A549 (cell line): ENCODE measurements at regions not wholly inside any gene's neighbourhood (a gene's known extent, or its start where the extent isn't known, plus 50 kb on each side); places are given as distances from the start of the nearest gene placed in this dataset.

Source experiments
- ATAC-seq, 2 experiments: fragments of 200-7000 bp in 1 of 2; fragments of >200 bp in 1 of 2; cut with Nextera tagmentation in 1 of 2; cut with Tn5 transposase in 1 of 2; 3 replicates each; pipeline versions ENCODE4 v1.8.0 to v1.9.1; 2018 to 2020; ENCODE audit warnings: mild to moderate bottlenecking in 1 of 2, moderate library complexity in 1 of 2
- CTCF ChIA-PET: fragments of 300-600 bp; sonication (Branson Sonifier 250); formaldehyde crosslinking; extraction: SDS; loops from one replicate; lab custom pipeline; 2021; ENCODE audit warnings: antibody characterized with exemption, inconsistent platforms; lab: Yijun Ruan, JAX
- POLR2A ChIA-PET: fragments of 350-600 bp; formaldehyde crosslinking; extraction: SDS; loops from one replicate; lab custom pipeline; 2021; ENCODE audit warnings: antibody characterized with exemption, inconsistent platforms; lab: Yijun Ruan, JAX
- DNase-seq, 2 experiments: peaks; one replicate each; pipeline versions ENCODE4 v3.0.0 to v3.0.0-alpha.2; 2011 to 2016; ENCODE audit warnings: low read depth in 1 of 2, low spot score in 1 of 2
- FAIRE-seq: peaks from 2 replicates; lab custom pipeline; 2011; peaks lifted over from hg19 to GRCh38; lab: Jason Lieb, UNC
- H3K27ac ChIP-seq, 2 experiments: fragments of >200 bp; sonication (Bioruptor Twin); formaldehyde crosslinking; 3 replicates each; pipeline ENCODE4 v1.5.1; 2016 to 2017
- H3K4me1 ChIP-seq: fragments of >200 bp; sonication (Bioruptor Twin); formaldehyde crosslinking; 3 replicates; pipeline ENCODE4 v1.6.1; 2016
- H3K4me2 ChIP-seq: fragments of >200 bp; sonication (Bioruptor Twin); formaldehyde crosslinking; 3 replicates; pipeline ENCODE4 v1.6.1; 2016
- H3K4me3 ChIP-seq: fragments of >200 bp; sonication (Bioruptor Twin); formaldehyde crosslinking; 3 replicates; pipeline ENCODE4 v1.5.1; 2016
- H3K9me3 ChIP-seq: fragments of >200 bp; sonication (Bioruptor Twin); formaldehyde crosslinking; 3 replicates; pipeline ENCODE4 v1.6.1; 2016
- BHLHE40 ChIP-seq: IDR thresholded peaks from 2 replicates; pipeline ENCODE4 v1.6.1; 2012; ENCODE audit warnings: low read depth, low read length, inconsistent platforms
- EP300 ChIP-seq, 2 experiments: fragments of >200 bp; sonication (Bioruptor Twin); formaldehyde crosslinking; IDR thresholded peaks; 2 replicates in 1 of 2; 3 replicates in 1 of 2; pipeline ENCODE4 v1.6.1; 2016 to 2017
- FOSB ChIP-seq: fragments of 250-450 bp; sonication (Bioruptor Pico); IDR thresholded peaks from 2 replicates; pipeline ENCODE4 v1.5.0; 2020; ENCODE audit warnings: mild to moderate bottlenecking, moderate library complexity
- FOSL2 ChIP-seq, 2 experiments: fragments of 450-650 bp in 1 of 2; fragments of >200 bp in 1 of 2; sonication (Bioruptor Twin) in 1 of 2; formaldehyde crosslinking; IDR thresholded peaks; 2 replicates each; pipeline versions ENCODE4 v1.5.0 to v1.6.1; 2016 to 2020; ENCODE audit warnings: mild to moderate bottlenecking in 1 of 2, moderate library complexity in 1 of 2
- FOXS1 ChIP-seq: fragments of 250-450 bp; sonication (Bioruptor Pico); IDR thresholded peaks from 2 replicates; pipeline ENCODE4 v1.5.0; 2020; ENCODE audit warnings: mild to moderate bottlenecking, moderate library complexity
- GATA3 ChIP-seq: IDR thresholded peaks from 2 replicates; pipeline ENCODE4 v1.6.1; 2012; ENCODE audit warnings: borderline replicate concordance
- HDAC2 ChIP-seq: fragments of 200-600 bp; sonication (generic); IDR thresholded peaks from 2 replicates; pipeline ENCODE4 v1.6.1; 2016
- JUNB ChIP-seq: fragments of >200 bp; sonication (Bioruptor Twin); formaldehyde crosslinking; IDR thresholded peaks from 2 replicates; pipeline ENCODE4 v1.6.1; 2016
- MAFK ChIP-seq: fragments of 450-650 bp; IDR thresholded peaks from 2 replicates; pipeline ENCODE4 v1.6.1; 2014; ENCODE audit not compliant: partially characterized antibody
- NFE2L2 ChIP-seq: fragments of 150-350 bp; conservative IDR thresholded peaks from 2 replicates; pipeline ENCODE4 v1.6.1; 2014; ENCODE audit warnings: low read length
- NPAS2 ChIP-seq: fragments of 250-450 bp; sonication (Bioruptor Pico); IDR thresholded peaks from 2 replicates; pipeline ENCODE4 v1.8.0; 2022; ENCODE audit warnings: mild to moderate bottlenecking, moderate library complexity, borderline replicate concordance
- RCOR1 ChIP-seq: fragments of 150-350 bp; IDR thresholded peaks from 2 replicates; pipeline ENCODE4 v1.6.1; 2014; ENCODE audit warnings: antibody characterized with exemption, low read length, low read depth
- SMC3 ChIP-seq: fragments of >200 bp; sonication (Bioruptor Twin); formaldehyde crosslinking; IDR thresholded peaks from 3 replicates; pipeline ENCODE4 v1.6.1; 2018; ENCODE audit warnings: inconsistent platforms
- TFCP2L1 ChIP-seq: fragments of 250-450 bp; sonication (Bioruptor Pico); IDR thresholded peaks from 2 replicates; pipeline ENCODE4 v1.5.0; 2021; ENCODE audit warnings: mild to moderate bottlenecking
- TP53 ChIP-seq: fragments of 250-450 bp; sonication (Bioruptor Pico); IDR thresholded peaks from 2 replicates; pipeline ENCODE4 v1.5.0; 2021; ENCODE audit warnings: mild to moderate bottlenecking, moderate library complexity
- ZFP36 ChIP-seq: fragments of 450-650 bp; IDR thresholded peaks from 2 replicates; pipeline ENCODE4 v1.6.1; 2014; ENCODE audit warnings: borderline replicate concordance; ENCODE audit not compliant: partially characterized antibody
- ZSCAN20 ChIP-seq: fragments of 250-450 bp; sonication (Bioruptor Pico); IDR thresholded peaks from 2 replicates; pipeline ENCODE4 v1.8.0; 2022; ENCODE audit warnings: mild to moderate bottlenecking, moderate library complexity
- WGBS: methylation state at CpG from one replicate; pipeline ENCODE4 v1.1.6; 2017; ENCODE audit errors: missing lambda C conversion rate; 5-methylcytosine and 5-hydroxymethylcytosine counted together
- TF ChIP-seq, protein P1 (sequence below): fragments of 450-650 bp; IDR thresholded peaks from 2 replicates; pipeline ENCODE4 v1.6.1; 2014; ENCODE audit warnings: antibody characterized with exemption
- TF ChIP-seq, protein P2 (sequence below): fragments of 200-600 bp; sonication (generic); IDR thresholded peaks from 2 replicates; pipeline ENCODE4 v1.6.1; 2016; ENCODE audit warnings: antibody characterized with exemption, mild to moderate bottlenecking, moderate library complexity
- TF ChIP-seq, protein P3 (sequence below): IDR thresholded peaks from 2 replicates; pipeline ENCODE4 v1.6.1; 2012; ENCODE audit warnings: low read depth, borderline replicate concordance

DNA sequence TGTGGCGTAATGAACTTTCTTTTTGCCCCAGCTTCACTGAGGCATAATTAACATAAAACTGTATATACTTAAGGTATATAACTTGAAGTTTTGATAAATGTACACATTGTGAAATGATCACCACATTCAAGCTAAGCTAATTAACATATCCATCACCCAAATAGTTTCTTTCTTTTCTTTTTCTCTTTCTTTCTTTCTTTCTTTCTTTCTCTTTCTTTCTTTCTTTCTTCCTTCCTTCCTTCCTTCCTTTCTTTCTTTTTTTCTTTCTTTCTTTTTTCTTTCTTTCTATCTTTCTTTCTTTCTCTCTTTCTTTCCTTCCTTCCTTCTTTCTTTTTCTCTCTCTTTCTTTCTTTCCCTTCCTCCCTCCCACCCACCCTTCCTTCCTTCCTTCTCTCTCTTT is 62.5 kb downstream of the XCL1 start:
- FAIRE-seq = no peak
- H3K4me3 ChIP-seq = no peak overlapping the region
- DNase-seq = no peak
- no peaks in the 10 kb centered on the region for H3K9me3 ChIP-seq
- no peak for ATAC-seq
- CTCF ChIA-PET = no interaction called here
- WGBS = 95% methylated on average over 1 of the region's 1 CpG
- peaks cover 11% of the 10 kb centered on the region; the same call in 2 of the 3 replicates for H3K4me1 ChIP-seq
- no peak for TF ChIP-seq ZSCAN20 (CRISPR knock-in tag)
- TF ChIP-seq BHLHE40 = no peak
- TF ChIP-seq TFCP2L1 (CRISPR knock-in tag) = no peak
- no peak for TF ChIP-seq SMC3
- TF ChIP-seq, protein P1, sequence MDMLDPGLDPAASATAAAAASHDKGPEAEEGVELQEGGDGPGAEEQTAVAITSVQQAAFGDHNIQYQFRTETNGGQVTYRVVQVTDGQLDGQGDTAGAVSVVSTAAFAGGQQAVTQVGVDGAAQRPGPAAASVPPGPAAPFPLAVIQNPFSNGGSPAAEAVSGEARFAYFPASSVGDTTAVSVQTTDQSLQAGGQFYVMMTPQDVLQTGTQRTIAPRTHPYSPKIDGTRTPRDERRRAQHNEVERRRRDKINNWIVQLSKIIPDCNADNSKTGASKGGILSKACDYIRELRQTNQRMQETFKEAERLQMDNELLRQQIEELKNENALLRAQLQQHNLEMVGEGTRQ = no peak
- no peak for TF ChIP-seq NFE2L2
- TF ChIP-seq EP300 (IDR thresholded peaks at IDR 0.05) = no peak
- TF ChIP-seq, protein P2, sequence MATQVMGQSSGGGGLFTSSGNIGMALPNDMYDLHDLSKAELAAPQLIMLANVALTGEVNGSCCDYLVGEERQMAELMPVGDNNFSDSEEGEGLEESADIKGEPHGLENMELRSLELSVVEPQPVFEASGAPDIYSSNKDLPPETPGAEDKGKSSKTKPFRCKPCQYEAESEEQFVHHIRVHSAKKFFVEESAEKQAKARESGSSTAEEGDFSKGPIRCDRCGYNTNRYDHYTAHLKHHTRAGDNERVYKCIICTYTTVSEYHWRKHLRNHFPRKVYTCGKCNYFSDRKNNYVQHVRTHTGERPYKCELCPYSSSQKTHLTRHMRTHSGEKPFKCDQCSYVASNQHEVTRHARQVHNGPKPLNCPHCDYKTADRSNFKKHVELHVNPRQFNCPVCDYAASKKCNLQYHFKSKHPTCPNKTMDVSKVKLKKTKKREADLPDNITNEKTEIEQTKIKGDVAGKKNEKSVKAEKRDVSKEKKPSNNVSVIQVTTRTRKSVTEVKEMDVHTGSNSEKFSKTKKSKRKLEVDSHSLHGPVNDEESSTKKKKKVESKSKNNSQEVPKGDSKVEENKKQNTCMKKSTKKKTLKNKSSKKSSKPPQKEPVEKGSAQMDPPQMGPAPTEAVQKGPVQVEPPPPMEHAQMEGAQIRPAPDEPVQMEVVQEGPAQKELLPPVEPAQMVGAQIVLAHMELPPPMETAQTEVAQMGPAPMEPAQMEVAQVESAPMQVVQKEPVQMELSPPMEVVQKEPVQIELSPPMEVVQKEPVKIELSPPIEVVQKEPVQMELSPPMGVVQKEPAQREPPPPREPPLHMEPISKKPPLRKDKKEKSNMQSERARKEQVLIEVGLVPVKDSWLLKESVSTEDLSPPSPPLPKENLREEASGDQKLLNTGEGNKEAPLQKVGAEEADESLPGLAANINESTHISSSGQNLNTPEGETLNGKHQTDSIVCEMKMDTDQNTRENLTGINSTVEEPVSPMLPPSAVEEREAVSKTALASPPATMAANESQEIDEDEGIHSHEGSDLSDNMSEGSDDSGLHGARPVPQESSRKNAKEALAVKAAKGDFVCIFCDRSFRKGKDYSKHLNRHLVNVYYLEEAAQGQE = no peak
- TF ChIP-seq, protein P3, sequence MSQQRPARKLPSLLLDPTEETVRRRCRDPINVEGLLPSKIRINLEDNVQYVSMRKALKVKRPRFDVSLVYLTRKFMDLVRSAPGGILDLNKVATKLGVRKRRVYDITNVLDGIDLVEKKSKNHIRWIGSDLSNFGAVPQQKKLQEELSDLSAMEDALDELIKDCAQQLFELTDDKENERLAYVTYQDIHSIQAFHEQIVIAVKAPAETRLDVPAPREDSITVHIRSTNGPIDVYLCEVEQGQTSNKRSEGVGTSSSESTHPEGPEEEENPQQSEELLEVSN = no peak
- no peak for TF ChIP-seq NPAS2 (CRISPR knock-in tag)
- TF ChIP-seq RCOR1 = no peak
- H3K27ac ChIP-seq = no peak overlapping the region
- POLR2A ChIA-PET = no interaction called here
- no peak overlapping the region for H3K4me2 ChIP-seq

DNA sequence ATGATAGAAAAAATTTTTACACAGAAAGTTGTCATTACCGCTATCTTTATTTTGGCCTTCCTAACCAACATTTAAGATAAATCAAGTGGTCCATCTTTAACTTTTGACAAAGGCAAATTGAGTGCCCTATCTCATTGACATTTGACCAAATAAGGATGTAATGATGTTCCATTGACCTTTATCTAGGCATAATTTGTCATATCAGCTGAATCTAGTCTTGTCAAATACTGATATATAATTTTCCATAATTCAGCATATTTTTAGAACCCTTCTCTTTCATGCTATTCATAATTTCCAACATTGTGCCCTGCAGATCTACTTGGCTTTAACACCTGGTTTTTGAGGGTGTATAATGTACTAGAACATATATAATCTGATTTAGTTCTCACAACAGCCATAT is 63.8 kb downstream of the XCL1 start:
- TF ChIP-seq MAFK (peak; percentile 72), ZFP36 (no peak)
- TF ChIP-seq, all 56 proteins: peak for 1
- no peak for DNase-seq
- H3K9me3 ChIP-seq = no peaks in the 10 kb centered on the region
- no peak for FAIRE-seq
- H3K4me1 ChIP-seq = peaks cover 11% of the 10 kb centered on the region; the same call in 2 of the 3 replicates
- ChIA-PET CTCF (no interaction called here), POLR2A (no interaction called here)
- no peak overlapping the region for H3K27ac ChIP-seq
- whole genome bisulfite sequencing = 98% methylated on average over 1 of the region's 1 CpG
- no peak for ATAC-seq
- no peak overlapping the region for H3K4me3 ChIP-seq
- no peak overlapping the region for H3K4me2 ChIP-seq

DNA sequence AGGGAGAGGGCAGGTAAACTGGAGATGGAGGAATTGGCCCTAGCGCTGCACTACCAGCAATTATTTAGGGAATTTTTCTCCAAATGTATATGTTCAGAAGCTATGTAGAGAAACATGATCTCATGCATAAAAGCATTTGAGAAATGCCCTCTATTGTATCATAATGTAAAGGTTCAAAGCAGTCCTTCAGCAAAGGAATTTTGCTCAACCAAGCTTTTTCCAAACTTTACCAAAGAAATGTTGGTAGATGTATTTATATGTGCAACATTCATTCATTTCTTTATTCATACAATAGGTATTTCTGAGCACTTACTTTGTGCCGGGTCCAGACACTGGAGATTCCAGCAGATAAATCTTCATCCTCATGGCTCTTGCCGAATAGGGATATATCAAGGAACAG is 64.4 kb downstream of the XCL1 start:
- DNase-seq = no peak
- H3K4me2 ChIP-seq = no peak overlapping the region
- peaks cover 11% of the 10 kb centered on the region; the same call in 2 of the 3 replicates for H3K4me1 ChIP-seq
- no peak overlapping the region for H3K4me3 ChIP-seq
- ATAC-seq = no peak
- FAIRE-seq = no peak
- H3K9me3 ChIP-seq = no peaks in the 10 kb centered on the region
- no peak overlapping the region for H3K27ac ChIP-seq
- ChIA-PET POLR2A (no interaction called here), CTCF (interaction anchor here (0.8 kb wide), 1 partner anchor 37 kb away, joined by 3 read pairs; no protein-coding TSS in a partner anchor)
- TF ChIP-seq FOSB (CRISPR knock-in tag) (no peak), FOSL2 (IDR thresholded peaks at IDR 0.05) (no peak), FOSL2 (CRISPR knock-in tag; IDR thresholded peaks at IDR 0.05) (no peak), GATA3 (no peak), SMC3 (no peak), TFCP2L1 (CRISPR knock-in tag) (no peak), FOXS1 (CRISPR knock-in tag) (no peak), JUNB (no peak), TP53 (CRISPR knock-in tag) (no peak), HDAC2 (no peak)
- TF ChIP-seq, protein P1 = no peak
- 83% methylated on average over 3 of the region's 3 CpGs for WGBS
